Gastrocnemius medialis (tissue), 4 donors: ENCODE measurements at regions not wholly inside any gene's neighbourhood (a gene's known extent, or its start where the extent isn't known, plus 50 kb on each side); places are given as distances from the start of the nearest gene placed in this dataset.

ENCODE experiments used
- CTCF ChIP-seq, 5 experiments: fragments of 450-650 bp in 3 of 5; fragments of 200-600 bp in 2 of 5; sonication (generic) in 2 of 5; IDR thresholded peaks in 4 of 5; conservative IDR thresholded peaks in 1 of 5; 1 replicate in 4 of 5; 2 replicates in 1 of 5; pipeline ENCODE4 v1.5.1; 2016 to 2019; ENCODE audit warnings: antibody characterized with exemption in 5 of 5, mild to moderate bottlenecking in 3 of 5, moderate library complexity in 3 of 5
- POLR2A ChIP-seq, 2 donors: fragments of 450-650 bp; IDR thresholded peaks; one replicate each; pipeline ENCODE4 v1.6.1; 2017; ENCODE audit warnings: antibody characterized with exemption in 2 of 2, mild to moderate bottlenecking in 2 of 2, moderate library complexity in 2 of 2

GRCh38 chr21:25405984-25406383 lies 201.3 kb downstream of the MRPL39 start:
- TF ChIP-seq CTCF (IDR thresholded peaks at IDR 0.05 in 4 of 5, conservative IDR thresholded peaks at IDR 0.05 in 1 of 5): no peak
- TF ChIP-seq POLR2A (IDR thresholded peaks at IDR 0.05): no peak
